Spleen (tissue), 11 donors: ENCODE measurements at regions not wholly inside any gene's neighbourhood (a gene's known extent, or its start where the extent isn't known, plus 50 kb on each side); places are given as distances from the start of the nearest gene placed in this dataset.

Experiments used
- DNase-seq: peaks from one replicate; pipeline ENCODE4 v3.0.0-alpha.2; 2020
- H3K27ac ChIP-seq, 8 donors: fragments of 200-600 bp; sonication (generic) in 7 of 8; 1 replicate in 4 of 8; 2 replicates in 4 of 8; pipeline versions ENCODE4 v1.5.0 to v1.8.0; 2016 to 2021; ENCODE audit warnings: inconsistent platforms in 4 of 8, mild to moderate bottlenecking in 4 of 8, moderate library complexity in 1 of 8
- H3K27me3 ChIP-seq, 7 donors: fragments of 200-600 bp; sonication (generic) in 6 of 7; replicated peaks in 1 of 7; 1 replicate in 4 of 7; 2 replicates in 3 of 7; pipeline versions ENCODE4 v1.5.0 to v1.8.0; 2016 to 2021; ENCODE audit warnings: inconsistent platforms in 3 of 7, mild to moderate bottlenecking in 1 of 7
- H3K36me3 ChIP-seq, 6 donors: fragments of 200-600 bp; sonication (generic) in 5 of 6; 1 replicate in 4 of 6; 2 replicates in 2 of 6; pipeline versions ENCODE4 v1.5.0 to v1.8.0; 2016 to 2021; ENCODE audit warnings: inconsistent platforms in 2 of 6
- H3K4me1 ChIP-seq, 6 donors: fragments of 200-600 bp; sonication (generic) in 5 of 6; 1 replicate in 3 of 6; 2 replicates in 3 of 6; pipeline versions ENCODE4 v1.5.0 to v1.8.0; 2016 to 2021; ENCODE audit warnings: inconsistent platforms in 3 of 6
- H3K4me3 ChIP-seq, 8 donors: fragments of 200-600 bp; sonication (generic) in 7 of 8; 1 replicate in 4 of 8; 2 replicates in 4 of 8; pipeline versions ENCODE4 v1.5.0 to v1.8.0; 2016 to 2021; ENCODE audit warnings: inconsistent platforms in 4 of 8, mild to moderate bottlenecking in 4 of 8, moderate library complexity in 2 of 8
- H3K9me3 ChIP-seq, 8 donors: fragments of 200-600 bp; sonication (generic) in 7 of 8; 1 replicate in 4 of 8; 2 replicates in 4 of 8; pipeline versions ENCODE4 v1.5.0 to v1.8.0; 2016 to 2021; ENCODE audit warnings: inconsistent platforms in 4 of 8
- POLR2A ChIP-seq, 3 donors: fragments of 450-650 bp; IDR thresholded peaks; one replicate each; pipeline ENCODE4 v1.5.1; 2017; ENCODE audit warnings: antibody characterized with exemption in 3 of 3, mild to moderate bottlenecking in 1 of 3
- POLR2AphosphoS5 ChIP-seq, 3 donors: sonication (generic); formaldehyde crosslinking; IDR thresholded peaks; one replicate each; pipeline ENCODE4 v1.5.1; 2017; ENCODE audit warnings: antibody characterized with exemption in 3 of 3
- WGBS, 5 donors: extraction: QIAGEN DNeasy Blood & Tissue Kit in 3 of 5; methylation state at CpG; one replicate each; pipeline versions ENCODE4 v1.1.5 to v1.1.7; 2013 to 2018; 5-methylcytosine and 5-hydroxymethylcytosine counted together
- intact Hi-C: fragments of 100-400 bp; cut with DNase I; formaldehyde crosslinking; loops from one replicate; pipeline ENCODE4 v1.15.0; 2023; ENCODE audit warnings: low total_unique reads
- TF ChIP-seq, protein P1 (sequence below), 11 experiments: fragments of 200-600 bp in 7 of 11; fragments of 450-650 bp in 4 of 11; sonication (generic) in 4 of 11; IDR thresholded peaks in 8 of 11; conservative IDR thresholded peaks in 3 of 11; 1 replicate in 7 of 11; 2 replicates in 4 of 11; pipeline versions ENCODE4 v1.4.0 to v1.8.0; 2016 to 2021; ENCODE audit warnings: antibody characterized with exemption in 11 of 11, inconsistent platforms in 4 of 11, mild to moderate bottlenecking in 1 of 11
- donor health status: healthy with polysubstance abuse.
- donor health status: DM: no; HTN: no; CAD: no; lungs with moderate emphysema.
- donor health status: DM: no; HTN: no; CAD: no.
- donor health status: Bipolar disorder and iron deficiency.
- donor health status: healthy.
- donor health status: DM: no; HTN: no; CAD: no.
- donor health status: DM: yes; HTN: yes; CAD: no.

DNA sequence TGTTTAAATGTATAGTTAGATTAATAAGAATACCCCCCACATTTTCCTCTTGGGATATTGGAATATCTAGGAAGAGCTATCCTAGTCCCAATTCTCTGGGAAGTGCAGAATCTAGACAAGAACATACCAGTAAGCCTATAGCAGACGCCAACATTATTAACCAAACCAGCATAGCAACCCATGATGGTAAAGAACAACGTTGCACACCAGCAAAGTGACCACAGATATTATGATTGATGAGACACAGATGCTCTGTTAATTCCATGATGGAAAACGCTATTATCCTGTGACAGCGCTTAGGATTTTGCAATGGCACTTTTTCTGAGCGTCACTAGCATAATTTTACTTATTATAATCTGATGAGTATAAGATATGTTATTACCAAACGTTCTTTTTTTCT, 603.1 kb upstream of the PCDH15 start:
- Histone ChIP-seq H3K4me1 (no peaks in the 10 kb centered on the region), H3K27ac (no peak overlapping the region), H3K36me3 (no peaks in the 10 kb centered on the region), H3K4me3 (no peak overlapping the region), H3K9me3 (no peaks in the 10 kb centered on the region), H3K27me3 (no peaks in the 10 kb centered on the region)
- intact Hi-C loops = no loop called here
- no peak for DNase-seq
- 60 to 72% (median 68%) methylated on average over 6 of the region's 6 CpGs for WGBS, 5 donors
- TF ChIP-seq, protein P1, sequence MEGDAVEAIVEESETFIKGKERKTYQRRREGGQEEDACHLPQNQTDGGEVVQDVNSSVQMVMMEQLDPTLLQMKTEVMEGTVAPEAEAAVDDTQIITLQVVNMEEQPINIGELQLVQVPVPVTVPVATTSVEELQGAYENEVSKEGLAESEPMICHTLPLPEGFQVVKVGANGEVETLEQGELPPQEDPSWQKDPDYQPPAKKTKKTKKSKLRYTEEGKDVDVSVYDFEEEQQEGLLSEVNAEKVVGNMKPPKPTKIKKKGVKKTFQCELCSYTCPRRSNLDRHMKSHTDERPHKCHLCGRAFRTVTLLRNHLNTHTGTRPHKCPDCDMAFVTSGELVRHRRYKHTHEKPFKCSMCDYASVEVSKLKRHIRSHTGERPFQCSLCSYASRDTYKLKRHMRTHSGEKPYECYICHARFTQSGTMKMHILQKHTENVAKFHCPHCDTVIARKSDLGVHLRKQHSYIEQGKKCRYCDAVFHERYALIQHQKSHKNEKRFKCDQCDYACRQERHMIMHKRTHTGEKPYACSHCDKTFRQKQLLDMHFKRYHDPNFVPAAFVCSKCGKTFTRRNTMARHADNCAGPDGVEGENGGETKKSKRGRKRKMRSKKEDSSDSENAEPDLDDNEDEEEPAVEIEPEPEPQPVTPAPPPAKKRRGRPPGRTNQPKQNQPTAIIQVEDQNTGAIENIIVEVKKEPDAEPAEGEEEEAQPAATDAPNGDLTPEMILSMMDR (IDR thresholded peaks at IDR 0.05 in 8 of 11, conservative IDR thresholded peaks at IDR 0.05 in 3 of 11) = no peak
- no peak for TF ChIP-seq POLR2AphosphoS5 (IDR thresholded peaks at IDR 0.05)

GRCh38 chr10:55400075-55400849, 599.2 kb upstream of the PCDH15 start:
- H3K4me3 ChIP-seq = no peak overlapping the region
- intact Hi-C loops = no loop called here
- no peaks in the 10 kb centered on the region for H3K9me3 ChIP-seq
- WGBS, 5 donors = 60 to 75% (median 65%) methylated on average over 3 of the region's 3 CpGs
- no peaks in the 10 kb centered on the region for H3K36me3 ChIP-seq
- no peaks in the 10 kb centered on the region for H3K27me3 ChIP-seq
- H3K4me1 ChIP-seq = no peaks in the 10 kb centered on the region
- no peak for TF ChIP-seq POLR2AphosphoS5 (IDR thresholded peaks at IDR 0.05)
- TF ChIP-seq POLR2A (IDR thresholded peaks at IDR 0.05) = no peak
- TF ChIP-seq, protein P1 (IDR thresholded peaks at IDR 0.05 in 8 of 11, conservative IDR thresholded peaks at IDR 0.05 in 3 of 11) = no peak
- no peak for DNase-seq
- H3K27ac ChIP-seq = no peak overlapping the region

DNA sequence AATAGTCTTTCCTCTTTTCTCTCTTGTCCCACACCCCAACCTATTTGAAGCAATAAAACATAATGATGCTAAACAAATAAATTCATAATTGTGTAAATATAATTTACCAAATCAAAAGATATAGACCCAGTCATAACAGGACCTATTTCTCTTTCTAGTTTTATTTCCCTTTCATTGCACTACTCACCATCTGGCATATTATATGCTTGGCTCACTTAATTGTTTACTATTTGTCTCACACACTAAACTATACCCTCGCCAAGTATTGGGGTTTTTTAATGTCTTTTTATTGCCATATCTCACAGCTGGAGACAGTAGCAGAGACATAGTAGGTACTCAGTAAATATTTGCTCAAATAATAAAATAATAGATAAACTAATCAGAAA, 597.5 kb upstream of the PCDH15 start:
- DNase-seq = no peak

DNA sequence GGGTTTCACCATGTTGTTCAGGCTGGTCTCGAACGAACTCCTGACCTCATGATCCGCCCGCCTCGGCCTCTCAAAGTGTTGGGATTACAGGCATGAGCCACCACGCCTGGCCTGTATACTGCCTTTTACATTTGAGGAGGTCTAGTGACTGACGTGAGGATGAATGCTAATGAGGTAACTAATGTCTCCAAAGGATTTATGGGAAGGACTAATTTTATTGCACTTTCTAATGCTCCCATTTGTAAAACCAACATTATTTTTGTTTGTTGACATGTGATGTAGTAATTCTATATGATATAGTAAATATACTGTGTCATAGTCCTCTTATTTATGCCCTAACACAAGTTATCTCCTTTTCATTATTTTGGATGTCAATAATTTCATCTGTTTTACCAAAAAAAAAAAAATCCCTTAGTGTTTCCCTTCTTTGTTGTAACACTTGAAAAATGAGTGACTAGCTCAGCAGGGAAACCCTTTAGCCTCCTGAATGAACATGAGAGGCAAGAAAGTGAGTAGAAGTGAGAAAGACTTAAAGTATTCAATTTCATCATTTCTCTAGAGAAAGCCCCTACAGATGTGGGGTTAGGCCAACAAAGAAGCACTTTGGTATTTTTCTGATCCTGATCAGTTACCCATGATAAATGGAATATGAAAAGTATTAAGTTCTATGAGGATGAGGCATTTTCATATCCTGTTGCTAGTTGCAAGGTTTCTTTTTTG, 596.9 kb upstream of the PCDH15 start:
- intact Hi-C loops = no loop called here
- no peak for DNase-seq
- Histone ChIP-seq H3K4me3 (no peak overlapping the region), H3K27me3 (no peaks in the 10 kb centered on the region), H3K36me3 (no peaks in the 10 kb centered on the region), H3K27ac (no peak overlapping the region), H3K4me1 (no peaks in the 10 kb centered on the region), H3K9me3 (no peaks in the 10 kb centered on the region)
- TF ChIP-seq, protein P1 (IDR thresholded peaks at IDR 0.05 in 8 of 11, conservative IDR thresholded peaks at IDR 0.05 in 3 of 11) = no peak
- TF ChIP-seq POLR2A (IDR thresholded peaks at IDR 0.05) = no peak
- TF ChIP-seq POLR2AphosphoS5 (IDR thresholded peaks at IDR 0.05) = no peak
- 81 to 89% (median 84%) methylated on average over 7 of the region's 7 CpGs for WGBS, 5 donors

More for the DNA sequence above, 597.5 kb upstream of the PCDH15 start:
- intact Hi-C loops = no loop called here
- Histone ChIP-seq H3K9me3 (no peaks in the 10 kb centered on the region), H3K27ac (no peak overlapping the region), H3K4me1 (no peaks in the 10 kb centered on the region), H3K27me3 (no peaks in the 10 kb centered on the region), H3K4me3 (no peak overlapping the region), H3K36me3 (no peaks in the 10 kb centered on the region)
- WGBS, 5 donors = 62 to 85% (median 63%) methylated on average over 1 of the region's 1 CpG
- TF ChIP-seq, protein P1 (IDR thresholded peaks at IDR 0.05 in 8 of 11, conservative IDR thresholded peaks at IDR 0.05 in 3 of 11) = no peak
- no peak for TF ChIP-seq POLR2AphosphoS5 (IDR thresholded peaks at IDR 0.05)
- no peak for TF ChIP-seq POLR2A (IDR thresholded peaks at IDR 0.05)
